HG02840 (cell line): ENCODE measurements at regions not wholly inside any gene's neighbourhood (a gene's known extent, or its start where the extent isn't known, plus 50 kb on each side); places are given as distances from the start of the nearest gene placed in this dataset.

ENCODE experiments used
- ATAC-seq: cut with Tn5 transposase; IDR thresholded peaks from one replicate; pipeline ENCODE4 v1.9.1; 2021; ENCODE audit warnings: mild to moderate bottlenecking, moderate library complexity, moderate number of reproducible peaks; ENCODE audit not compliant: unreplicated experiment, low FRiP score

DNA sequence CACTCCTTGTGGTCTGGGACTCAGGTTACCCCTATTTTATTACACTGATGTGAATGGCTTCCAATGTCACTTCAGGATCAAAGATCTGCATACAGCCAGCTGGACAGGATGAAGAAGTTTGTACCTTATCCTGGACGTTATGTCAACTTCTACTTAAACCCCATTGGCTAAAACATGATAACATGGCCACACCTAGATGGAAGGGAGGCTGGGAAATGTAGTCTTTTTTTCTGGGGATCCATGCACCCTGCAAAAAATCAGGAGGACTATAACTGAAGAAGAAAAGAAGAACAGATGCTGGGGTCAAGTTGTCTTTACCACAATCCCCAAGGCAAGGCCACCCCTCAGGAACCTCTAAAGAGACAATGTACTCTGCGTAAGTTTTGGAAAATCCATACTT lies 459.2 kb downstream of the BCOR start:
- ATAC-seq, result no peak

- ATAC-seq, result no peak
These were observed 457.9 kb downstream of the BCOR start for GRCh38 chrX:39639871-39640270.

- no peak for ATAC-seq
These were observed 456.9 kb downstream of the BCOR start for GRCh38 chrX:39640866-39641265.

DNA sequence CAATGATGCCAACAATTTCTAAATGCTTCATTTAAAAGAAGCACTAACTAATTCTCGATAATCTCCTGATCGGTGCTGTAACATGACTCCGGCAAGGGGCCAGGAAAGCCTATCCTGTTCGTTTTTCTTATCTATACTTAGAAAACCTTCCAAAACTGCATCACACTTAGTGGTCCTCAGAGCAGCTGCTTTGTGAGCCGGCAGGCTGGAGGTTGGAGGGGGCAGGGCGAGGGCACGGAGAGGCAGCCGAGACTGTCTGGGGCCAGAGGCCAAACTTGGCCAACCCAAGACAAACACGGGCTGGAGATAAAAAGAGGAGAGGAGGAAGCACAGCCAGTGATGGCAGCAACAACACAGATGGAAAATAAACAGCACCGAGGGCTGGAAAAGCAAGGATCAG lies 455.7 kb downstream of the BCOR start:
- no peak for ATAC-seq

GRCh38 chrX:39643550-39643949 lies 454.2 kb downstream of the BCOR start:
- ATAC-seq, result no peak

- no peak for ATAC-seq
These were observed 452.4 kb downstream of the BCOR start for GRCh38 chrX:39645178-39645895.

- no peak for ATAC-seq
These were observed 449.1 kb downstream of the BCOR start for GRCh38 chrX:39648548-39649254.

DNA sequence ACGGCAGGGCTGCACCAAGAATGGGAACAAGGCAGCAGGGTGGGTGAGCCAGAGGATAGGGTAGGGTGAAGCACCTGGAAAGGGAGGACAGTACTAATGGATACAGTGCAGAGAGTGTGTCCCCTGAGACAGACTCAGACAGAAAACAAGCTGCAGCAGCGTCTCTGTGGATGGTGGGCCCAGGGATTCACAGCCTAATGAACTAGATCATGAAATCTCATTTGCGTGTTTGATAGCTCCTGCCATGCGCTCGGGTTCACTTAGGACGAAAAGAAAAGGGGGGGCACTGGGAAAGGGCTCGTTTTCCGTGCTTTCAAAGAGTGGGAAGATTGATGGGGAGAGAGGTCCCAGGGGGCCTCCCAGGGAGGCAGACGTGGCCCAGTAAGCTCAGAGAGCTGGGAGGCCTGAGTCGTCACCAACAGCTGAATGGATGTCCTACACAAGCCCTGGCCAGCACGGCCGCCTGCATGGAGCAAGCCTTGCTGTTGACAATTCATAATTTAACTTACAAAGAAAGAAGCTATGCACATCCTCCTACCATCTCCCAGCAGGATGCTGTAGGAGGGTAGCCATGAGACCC lies 446.9 kb downstream of the BCOR start:
- no peak for ATAC-seq

DNA sequence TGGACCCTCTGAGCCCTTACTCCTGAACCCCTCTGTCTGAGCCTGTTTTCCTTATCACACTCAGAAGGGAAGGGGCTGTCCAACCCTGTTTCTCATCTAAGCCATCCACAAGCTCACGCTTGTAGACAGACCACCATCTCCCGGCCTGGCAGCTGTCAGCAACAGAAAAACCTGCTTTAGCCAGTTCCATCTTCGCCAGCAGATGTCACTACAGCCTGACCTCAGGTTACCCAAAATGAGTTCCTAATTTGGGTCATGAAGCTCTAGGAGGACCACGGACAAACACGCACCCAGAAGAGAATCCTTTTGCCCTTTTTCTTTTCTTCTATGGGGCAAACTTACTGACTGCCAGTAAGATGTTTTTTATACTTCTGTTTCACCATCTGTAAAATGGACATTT lies 445.4 kb downstream of the BCOR start:
- no peak for ATAC-seq

DNA sequence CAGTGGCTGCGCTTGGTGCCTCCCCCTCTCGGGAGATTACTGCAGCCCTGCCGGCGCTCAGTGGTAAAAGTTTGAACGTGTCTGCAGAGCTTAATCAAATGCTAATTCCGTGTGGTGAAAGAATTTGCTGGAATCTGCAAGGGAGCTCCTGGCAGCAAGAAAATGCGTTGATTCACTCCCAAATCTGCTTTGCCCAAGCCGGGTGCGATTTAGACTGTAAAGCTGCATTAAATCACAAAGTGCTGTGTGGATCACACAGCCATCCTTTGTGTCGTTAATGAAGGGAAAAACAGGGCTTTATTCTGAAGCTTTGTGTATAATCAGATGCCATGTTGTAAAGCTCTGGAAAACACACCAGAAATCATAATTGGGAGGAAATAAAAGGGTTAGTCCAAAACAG lies 444.1 kb downstream of the BCOR start:
- ATAC-seq, result no peak

DNA sequence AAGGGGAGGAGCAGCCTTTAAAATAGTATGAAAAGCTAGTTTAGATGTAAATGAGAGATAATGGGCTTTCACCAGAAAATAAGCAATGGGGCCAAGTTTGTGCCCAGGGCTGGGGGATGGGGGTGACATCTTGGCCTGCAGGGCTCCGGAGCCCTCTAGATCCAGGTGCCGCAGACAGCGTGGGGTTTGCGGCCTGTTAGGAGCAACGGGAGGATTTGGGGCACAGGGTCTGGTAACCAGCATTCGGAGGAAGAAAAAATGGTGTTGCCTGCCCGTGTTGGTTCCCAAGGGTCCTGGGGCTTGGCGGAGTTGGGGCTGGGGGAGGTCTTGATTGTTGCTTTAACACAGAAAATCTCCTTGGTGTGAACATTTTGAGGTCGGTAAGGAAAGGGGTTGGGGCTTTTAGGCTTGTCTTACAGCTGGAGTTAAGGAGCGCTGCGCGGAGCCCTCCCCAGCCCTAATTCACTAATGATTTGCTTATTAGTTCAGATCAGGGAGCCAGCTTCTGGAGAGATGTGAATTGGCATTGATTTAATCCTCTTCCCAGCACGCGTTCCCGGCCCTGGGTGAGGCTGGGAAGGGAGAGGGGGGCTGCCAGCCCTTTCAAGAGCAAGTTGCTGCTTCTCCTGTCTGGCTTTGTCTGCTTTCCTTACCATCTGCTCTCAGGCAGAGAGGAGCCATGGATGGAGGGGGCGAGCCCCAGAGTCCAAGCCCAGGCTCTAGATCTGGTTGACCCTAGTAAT lies 443.4 kb downstream of the BCOR start:
- no peak for ATAC-seq

DNA sequence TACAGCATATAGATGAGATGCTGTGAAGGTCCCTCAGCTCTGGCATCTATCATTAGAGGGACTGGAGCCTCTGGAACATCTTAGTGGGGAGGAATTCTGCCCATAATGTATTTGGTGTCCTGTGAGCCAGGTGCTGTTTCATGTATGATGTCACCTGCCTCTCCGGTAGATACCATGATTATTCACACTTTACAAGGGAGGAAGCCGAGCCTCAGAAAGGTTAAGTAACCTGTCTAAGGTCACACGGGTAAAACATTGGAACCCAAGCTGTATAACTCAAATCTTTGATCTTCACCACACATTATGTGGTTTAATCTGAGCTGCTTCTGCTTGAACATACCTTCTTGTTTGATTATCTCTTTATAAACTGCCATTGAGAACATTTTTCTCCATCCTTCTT lies 442.8 kb downstream of the BCOR start:
- no peak for ATAC-seq

- no peak for ATAC-seq
These were observed 436.4 kb downstream of the BCOR start for GRCh38 chrX:39661116-39661907.

DNA sequence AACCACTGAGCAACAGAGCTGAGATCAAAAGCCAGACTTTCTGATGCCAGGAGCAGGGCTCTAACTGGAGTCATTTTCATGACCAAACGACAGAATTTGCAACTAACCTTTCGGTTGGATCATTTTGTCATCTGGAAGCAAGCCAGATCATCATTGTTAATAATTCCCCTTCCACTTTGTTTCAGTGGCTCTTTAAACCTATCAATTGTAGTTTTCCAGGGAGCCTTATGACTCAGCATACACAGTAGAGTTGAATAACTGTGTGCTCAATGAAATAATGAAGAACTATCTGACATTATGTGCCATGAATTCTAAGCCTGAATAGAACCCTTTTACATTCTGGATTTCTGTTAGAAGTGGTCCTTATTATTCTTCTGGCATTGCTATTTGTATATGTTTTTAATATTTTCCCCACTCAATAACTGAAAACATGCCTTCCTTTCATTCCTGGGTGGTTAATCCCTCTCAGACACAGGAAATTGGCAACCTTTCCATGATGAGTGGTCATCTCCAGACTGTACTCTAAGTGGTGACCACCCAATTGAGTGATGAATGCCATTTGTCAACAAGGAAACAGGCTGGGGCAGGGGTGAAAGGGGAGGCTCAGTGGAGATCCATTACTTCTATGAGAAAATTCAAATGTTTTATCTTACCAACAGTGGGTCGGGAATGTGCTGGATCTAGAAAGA lies 431.8 kb downstream of the BCOR start:
- ATAC-seq, result no peak

DNA sequence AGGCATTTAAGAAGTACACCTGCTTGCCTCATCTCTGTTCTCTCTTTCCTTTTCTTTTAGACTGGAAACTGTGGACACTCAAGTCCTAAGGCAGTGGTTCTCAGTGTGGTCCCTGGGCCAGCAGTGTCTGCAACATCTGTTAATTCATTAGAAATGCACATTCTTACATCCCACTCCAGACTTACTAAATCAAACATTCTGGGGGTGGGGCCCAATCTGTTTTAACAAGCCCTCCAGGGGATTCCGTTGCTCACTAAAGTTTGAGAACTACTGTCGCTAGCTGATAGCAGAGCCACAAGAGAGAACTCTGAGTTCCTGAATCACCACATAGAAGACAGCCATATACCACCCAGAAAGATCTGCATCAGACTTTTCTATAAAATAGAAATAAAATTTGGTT lies 430.6 kb downstream of the BCOR start:
- no peak for ATAC-seq

- no peak for ATAC-seq
These were observed 429.8 kb downstream of the BCOR start for GRCh38 chrX:39667736-39668482.

- no peak for ATAC-seq
These were observed 428.1 kb downstream of the BCOR start for GRCh38 chrX:39669668-39670067.

- no peak for ATAC-seq
These were observed 427.5 kb downstream of the BCOR start for GRCh38 chrX:39670281-39670680.

DNA sequence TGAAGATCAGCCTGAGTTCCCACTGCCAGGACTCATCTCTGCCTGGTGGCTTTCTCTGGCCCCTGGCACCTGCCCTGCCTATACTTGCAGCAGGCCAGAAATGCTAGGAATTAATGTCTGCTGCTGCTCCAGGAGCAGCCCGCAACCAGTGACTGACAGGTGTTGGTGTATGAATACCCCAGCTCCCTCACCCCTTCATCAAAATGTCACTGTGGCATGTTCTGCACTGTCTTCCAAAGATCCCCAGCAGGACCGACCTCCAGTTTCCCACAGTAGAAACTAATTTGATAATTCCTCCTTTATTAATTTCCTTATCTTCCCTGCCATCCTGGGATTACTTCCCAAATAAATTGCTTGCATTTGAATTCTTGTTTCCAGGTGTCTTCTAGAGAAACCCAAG lies 425.4 kb downstream of the BCOR start:
- no peak for ATAC-seq
